ENCODE measurements at regions not wholly inside any gene's neighbourhood (a gene's known extent, or its start where the extent isn't known, plus 50 kb on each side); places are given as distances from the start of the nearest gene placed in this dataset.

DNA sequence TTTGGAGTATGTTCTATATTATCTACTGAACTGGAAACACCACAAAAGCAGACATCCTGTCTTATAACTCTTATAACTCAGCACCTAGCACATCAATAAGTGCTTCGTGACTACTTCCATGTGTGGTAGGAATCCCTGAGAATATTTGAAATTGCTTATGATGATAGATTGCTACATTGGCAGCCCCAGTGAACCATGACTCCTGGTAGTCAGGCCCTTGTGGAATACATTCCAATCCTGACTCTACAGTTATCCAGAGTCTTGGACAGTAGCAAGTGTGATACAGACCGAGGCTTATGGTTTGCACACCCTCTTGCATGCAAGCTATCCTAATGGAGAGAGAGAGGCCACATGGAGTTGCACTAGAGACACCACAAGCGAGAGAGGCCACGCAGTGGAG, 59.5 kb upstream of the PHF21A start:
- POLR2A ChIA-PET, result no interaction called here
- no peak overlapping the region for H3K4me3 ChIP-seq (ENCODE audit: low read depth in 2 of 2, low read length in 2 of 2)
- ATAC-seq (no peak), DNase-seq (ENCODE audit: low read depth, low spot score) (no peak)
- no TSS peak for BruUV-seq (replicated peaks)
- no peaks in the 10 kb centered on the region for H3K36me3 ChIP-seq (ENCODE audit: control insufficient read depth, insufficient read depth, low read length)
- TF ChIP-seq POLR2AphosphoS5 (IDR thresholded peaks at IDR 0.05; ENCODE audit: low read depth, low read length), result no peak
- TF ChIP-seq, protein P1, sequence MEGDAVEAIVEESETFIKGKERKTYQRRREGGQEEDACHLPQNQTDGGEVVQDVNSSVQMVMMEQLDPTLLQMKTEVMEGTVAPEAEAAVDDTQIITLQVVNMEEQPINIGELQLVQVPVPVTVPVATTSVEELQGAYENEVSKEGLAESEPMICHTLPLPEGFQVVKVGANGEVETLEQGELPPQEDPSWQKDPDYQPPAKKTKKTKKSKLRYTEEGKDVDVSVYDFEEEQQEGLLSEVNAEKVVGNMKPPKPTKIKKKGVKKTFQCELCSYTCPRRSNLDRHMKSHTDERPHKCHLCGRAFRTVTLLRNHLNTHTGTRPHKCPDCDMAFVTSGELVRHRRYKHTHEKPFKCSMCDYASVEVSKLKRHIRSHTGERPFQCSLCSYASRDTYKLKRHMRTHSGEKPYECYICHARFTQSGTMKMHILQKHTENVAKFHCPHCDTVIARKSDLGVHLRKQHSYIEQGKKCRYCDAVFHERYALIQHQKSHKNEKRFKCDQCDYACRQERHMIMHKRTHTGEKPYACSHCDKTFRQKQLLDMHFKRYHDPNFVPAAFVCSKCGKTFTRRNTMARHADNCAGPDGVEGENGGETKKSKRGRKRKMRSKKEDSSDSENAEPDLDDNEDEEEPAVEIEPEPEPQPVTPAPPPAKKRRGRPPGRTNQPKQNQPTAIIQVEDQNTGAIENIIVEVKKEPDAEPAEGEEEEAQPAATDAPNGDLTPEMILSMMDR (IDR thresholded peaks at IDR 0.05), result no peak
- TF ChIP-seq, protein P2, sequence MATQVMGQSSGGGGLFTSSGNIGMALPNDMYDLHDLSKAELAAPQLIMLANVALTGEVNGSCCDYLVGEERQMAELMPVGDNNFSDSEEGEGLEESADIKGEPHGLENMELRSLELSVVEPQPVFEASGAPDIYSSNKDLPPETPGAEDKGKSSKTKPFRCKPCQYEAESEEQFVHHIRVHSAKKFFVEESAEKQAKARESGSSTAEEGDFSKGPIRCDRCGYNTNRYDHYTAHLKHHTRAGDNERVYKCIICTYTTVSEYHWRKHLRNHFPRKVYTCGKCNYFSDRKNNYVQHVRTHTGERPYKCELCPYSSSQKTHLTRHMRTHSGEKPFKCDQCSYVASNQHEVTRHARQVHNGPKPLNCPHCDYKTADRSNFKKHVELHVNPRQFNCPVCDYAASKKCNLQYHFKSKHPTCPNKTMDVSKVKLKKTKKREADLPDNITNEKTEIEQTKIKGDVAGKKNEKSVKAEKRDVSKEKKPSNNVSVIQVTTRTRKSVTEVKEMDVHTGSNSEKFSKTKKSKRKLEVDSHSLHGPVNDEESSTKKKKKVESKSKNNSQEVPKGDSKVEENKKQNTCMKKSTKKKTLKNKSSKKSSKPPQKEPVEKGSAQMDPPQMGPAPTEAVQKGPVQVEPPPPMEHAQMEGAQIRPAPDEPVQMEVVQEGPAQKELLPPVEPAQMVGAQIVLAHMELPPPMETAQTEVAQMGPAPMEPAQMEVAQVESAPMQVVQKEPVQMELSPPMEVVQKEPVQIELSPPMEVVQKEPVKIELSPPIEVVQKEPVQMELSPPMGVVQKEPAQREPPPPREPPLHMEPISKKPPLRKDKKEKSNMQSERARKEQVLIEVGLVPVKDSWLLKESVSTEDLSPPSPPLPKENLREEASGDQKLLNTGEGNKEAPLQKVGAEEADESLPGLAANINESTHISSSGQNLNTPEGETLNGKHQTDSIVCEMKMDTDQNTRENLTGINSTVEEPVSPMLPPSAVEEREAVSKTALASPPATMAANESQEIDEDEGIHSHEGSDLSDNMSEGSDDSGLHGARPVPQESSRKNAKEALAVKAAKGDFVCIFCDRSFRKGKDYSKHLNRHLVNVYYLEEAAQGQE (IDR thresholded peaks at IDR 0.05; ENCODE audit: insufficient read depth in 1 of 2, low read depth in 2 of 2, low read length in 1 of 2), result no peak
- no peak for TF ChIP-seq SIN3A (IDR thresholded peaks at IDR 0.05; ENCODE audit: borderline replicate concordance, insufficient read depth, low read depth, low read length)
- TF ChIP-seq TCF7L2 (IDR thresholded peaks at IDR 0.05; ENCODE audit: low read depth, low read length), result no peak
- no peaks in the 10 kb centered on the region for H3K9me3 ChIP-seq (ENCODE audit: control insufficient read depth, insufficient read depth, low read depth, low read length)
- intact Hi-C loops (cut with micrococcal nuclease; ENCODE audit: unreplicated experiment) (no loop called here), in situ Hi-C loops (cut with HindIII; ENCODE audit: low pct_unique_long_range_greater_than_20kb, low sequenced_read_pairs) (no loop called here)
- H3K27me3 ChIP-seq (ENCODE audit: control insufficient read depth, insufficient read depth, low read length), result peaks cover 2% of the 10 kb centered on the region; the same call in 1 of the 2 replicates
- no peak overlapping the region for H3K27ac ChIP-seq (ENCODE audit: low read length)
- CTCF ChIA-PET, result interaction anchor here (0.6 kb wide), 1 partner anchor 12 kb away, joined by 6 read pairs; no protein-coding TSS in a partner anchor
- no peaks in the 10 kb centered on the region for H3K4me1 ChIP-seq (ENCODE audit: control insufficient read depth, insufficient read depth, low read length)

DNA sequence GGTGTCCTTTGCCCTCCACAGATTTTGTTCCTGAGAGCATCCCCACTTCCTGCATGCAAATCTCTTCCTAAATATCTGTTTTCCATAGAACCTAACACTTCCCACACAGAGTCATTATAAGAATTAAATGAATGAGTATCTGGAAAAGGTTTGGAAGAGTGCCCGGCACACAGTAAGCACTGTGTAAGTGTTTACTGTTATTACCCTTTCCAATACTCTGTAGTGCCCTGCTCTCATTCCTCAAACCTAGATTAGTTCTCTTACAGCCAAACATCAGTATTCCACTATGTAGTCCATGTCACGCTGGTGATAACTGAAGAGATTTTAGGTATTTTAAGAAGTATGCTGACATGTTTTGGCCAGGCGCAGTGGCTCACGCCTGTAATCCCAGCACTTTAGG, 57.3 kb upstream of the PHF21A start:
- DNase-seq (ENCODE audit: low read depth, low spot score), result no peak
- no peaks in the 10 kb centered on the region; the same call in 1 of the 2 replicates for H3K27me3 ChIP-seq (ENCODE audit: control insufficient read depth, insufficient read depth, low read length)
- no peak for ATAC-seq
- intact Hi-C loops (cut with micrococcal nuclease; ENCODE audit: unreplicated experiment) (no loop called here), in situ Hi-C loops (cut with HindIII; ENCODE audit: low pct_unique_long_range_greater_than_20kb, low sequenced_read_pairs) (no loop called here)
- no peak overlapping the region for H3K4me3 ChIP-seq (ENCODE audit: low read depth in 2 of 2, low read length in 2 of 2)
- H3K27ac ChIP-seq (ENCODE audit: low read length), result no peak overlapping the region
- H3K4me1 ChIP-seq (ENCODE audit: control insufficient read depth, insufficient read depth, low read length), result no peaks in the 10 kb centered on the region
- ChIA-PET CTCF (no interaction called here), POLR2A (no interaction called here)
- no peaks in the 10 kb centered on the region for H3K9me3 ChIP-seq (ENCODE audit: control insufficient read depth, insufficient read depth, low read depth, low read length)
- TF ChIP-seq POLR2AphosphoS5 (IDR thresholded peaks at IDR 0.05; ENCODE audit: low read depth, low read length) (no peak), SIN3A (IDR thresholded peaks at IDR 0.05; ENCODE audit: borderline replicate concordance, insufficient read depth, low read depth, low read length) (no peak), TCF7L2 (IDR thresholded peaks at IDR 0.05; ENCODE audit: low read depth, low read length) (no peak)
- TF ChIP-seq, protein P1 (IDR thresholded peaks at IDR 0.05), result no peak
- TF ChIP-seq, protein P2 (IDR thresholded peaks at IDR 0.05; ENCODE audit: insufficient read depth in 1 of 2, low read depth in 2 of 2, low read length in 1 of 2), result no peak
- BruUV-seq (replicated peaks), result no TSS peak
- H3K36me3 ChIP-seq (ENCODE audit: control insufficient read depth, insufficient read depth, low read length), result no peaks in the 10 kb centered on the region
